RWPE2 (cell line): ENCODE measurements at regions not wholly inside any gene's neighbourhood (a gene's known extent, or its start where the extent isn't known, plus 50 kb on each side); places are given as distances from the start of the nearest gene placed in this dataset.

Experiments
- ATAC-seq: fragments of 200-7000 bp; cut with Tn5 transposase; 3 replicates; pipeline ENCODE4 v1.9.1; 2021; ENCODE audit warnings: low read depth
- DNase-seq: peaks from one replicate; pipeline ENCODE4 v3.0.0-alpha.2; 2020; ENCODE audit warnings: low spot score
- H3K27ac ChIP-seq: fragments of 450-650 bp; 2 replicates; pipeline ENCODE4 v1.5.1; 2017; ENCODE audit warnings: mild to moderate bottlenecking; ENCODE audit not compliant: poor library complexity, severe bottlenecking
- H3K27me3 ChIP-seq: fragments of 250-450 bp; sonication (Bioruptor Pico); 2 replicates; pipeline ENCODE4 v1.5.1; 2021; ENCODE audit warnings: mild to moderate bottlenecking, moderate library complexity; ENCODE audit not compliant: insufficient read depth, poor library complexity, severe bottlenecking
- H3K36me3 ChIP-seq: fragments of 250-450 bp; sonication (Bioruptor Pico); 2 replicates; pipeline ENCODE4 v1.5.1; 2020; ENCODE audit warnings: low read depth, mild to moderate bottlenecking, moderate library complexity
- H3K4me1 ChIP-seq: fragments of 250-450 bp; sonication (Bioruptor Pico); 2 replicates; pipeline ENCODE4 v1.5.1; 2021; ENCODE audit warnings: mild to moderate bottlenecking, moderate library complexity; ENCODE audit not compliant: insufficient read depth, poor library complexity, severe bottlenecking
- H3K4me3 ChIP-seq: fragments of 250-450 bp; sonication (Bioruptor Pico); 2 replicates; pipeline ENCODE4 v1.5.1; 2021; ENCODE audit warnings: mild to moderate bottlenecking, moderate library complexity; ENCODE audit not compliant: severe bottlenecking
- H3K9me3 ChIP-seq: fragments of 250-450 bp; sonication (Bioruptor Pico); 2 replicates; pipeline ENCODE4 v1.5.1; 2021; ENCODE audit warnings: mild to moderate bottlenecking, moderate library complexity; ENCODE audit not compliant: severe bottlenecking
- CTCF ChIP-seq: fragments of 450-650 bp; IDR thresholded peaks from one replicate; pipeline ENCODE4 v1.5.1; 2017; ENCODE audit warnings: mild to moderate bottlenecking, moderate library complexity; ENCODE audit not compliant: poor library complexity, severe bottlenecking

- Histone ChIP-seq H3K27ac (no peak overlapping the region), H3K27me3 (no peaks in the 10 kb centered on the region), H3K36me3 (no peaks in the 10 kb centered on the region), H3K4me3 (no peak overlapping the region), H3K4me1 (no peaks in the 10 kb centered on the region), H3K9me3 (no peaks in the 10 kb centered on the region)
- ATAC-seq (no peak), DNase-seq (no peak)
- no peak for TF ChIP-seq CTCF
These were observed 206.5 kb downstream of the ABCC12 start for GRCh38 chr16:47949276-47949675.

GRCh38 chr16:47947723-47948122 lies 208.1 kb downstream of the ABCC12 start:
- DNase-seq: no peak
- H3K9me3 ChIP-seq: no peaks in the 10 kb centered on the region
- H3K4me3 ChIP-seq: no peak overlapping the region
- H3K36me3 ChIP-seq: no peaks in the 10 kb centered on the region
- H3K27me3 ChIP-seq: no peaks in the 10 kb centered on the region
- no peak for ATAC-seq
- H3K4me1 ChIP-seq: no peaks in the 10 kb centered on the region
- H3K27ac ChIP-seq: no peak overlapping the region
- TF ChIP-seq CTCF: no peak

GRCh38 chr16:47946092-47946491 lies 209.7 kb downstream of the ABCC12 start:
- no peaks in the 10 kb centered on the region for H3K9me3 ChIP-seq
- H3K4me3 ChIP-seq: no peak overlapping the region
- H3K36me3 ChIP-seq: no peaks in the 10 kb centered on the region
- DNase-seq (no peak), ATAC-seq (no peak)
- H3K27ac ChIP-seq: no peak overlapping the region
- no peak for TF ChIP-seq CTCF
- H3K27me3 ChIP-seq: no peaks in the 10 kb centered on the region
- H3K4me1 ChIP-seq: no peaks in the 10 kb centered on the region

- Histone ChIP-seq H3K27ac (no peak overlapping the region), H3K4me1 (no peaks in the 10 kb centered on the region), H3K4me3 (no peak overlapping the region), H3K9me3 (no peaks in the 10 kb centered on the region), H3K36me3 (no peaks in the 10 kb centered on the region), H3K27me3 (no peaks in the 10 kb centered on the region)
- no peak for ATAC-seq
- no peak for DNase-seq
- no peak for TF ChIP-seq CTCF
These were observed 211.2 kb downstream of the ABCC12 start for GRCh38 chr16:47944589-47944988.

- no peaks in the 10 kb centered on the region for H3K9me3 ChIP-seq
- DNase-seq (no peak), ATAC-seq (no peak)
- H3K27me3 ChIP-seq: no peaks in the 10 kb centered on the region
- no peak overlapping the region for H3K27ac ChIP-seq
- H3K4me1 ChIP-seq: no peaks in the 10 kb centered on the region
- no peaks in the 10 kb centered on the region for H3K36me3 ChIP-seq
- no peak overlapping the region for H3K4me3 ChIP-seq
- TF ChIP-seq CTCF: no peak
These were observed 212.6 kb downstream of the ABCC12 start for GRCh38 chr16:47943235-47943634.
